GM18519 (cell line): ENCODE measurements at regions not wholly inside any gene's neighbourhood (a gene's known extent, or its start where the extent isn't known, plus 50 kb on each side); places are given as distances from the start of the nearest gene placed in this dataset.

Source experiments
- ATAC-seq: cut with Tn5 transposase; IDR thresholded peaks from one replicate; pipeline ENCODE4 v1.9.1; 2021; ENCODE audit warnings: mild to moderate bottlenecking, moderate library complexity; ENCODE audit not compliant: unreplicated experiment, low FRiP score

GRCh38 chr2:134148843-134149472 is 104.9 kb upstream of the MGAT5 start:
- no peak for ATAC-seq

GRCh38 chr2:134149904-134150303 is 104.0 kb upstream of the MGAT5 start:
- ATAC-seq: no peak

- ATAC-seq: no peak
Observed at GRCh38 chr2:134150760-134151159, 103.1 kb upstream of the MGAT5 start.

GRCh38 chr2:134152045-134153010 is 101.5 kb upstream of the MGAT5 start:
- ATAC-seq: no peak

GRCh38 chr2:134153294-134153880 is 100.5 kb upstream of the MGAT5 start:
- no peak for ATAC-seq

GRCh38 chr2:134154246-134154645 is 99.6 kb upstream of the MGAT5 start:
- ATAC-seq: peak; percentile 59

- peak; percentile 78 for ATAC-seq
Observed at GRCh38 chr2:134155134-134155533, 98.7 kb upstream of the MGAT5 start.

- no peak for ATAC-seq
Observed at GRCh38 chr2:134158295-134158694, 95.6 kb upstream of the MGAT5 start.

- ATAC-seq: no peak
Observed at GRCh38 chr2:134161170-134161547, 92.7 kb upstream of the MGAT5 start.

- no peak for ATAC-seq
Observed at GRCh38 chr2:134163336-134163735, 90.5 kb upstream of the MGAT5 start.

- ATAC-seq: no peak
Observed at GRCh38 chr2:134164306-134164705, 89.6 kb upstream of the MGAT5 start.

GRCh38 chr2:134167015-134167414 is 86.9 kb upstream of the MGAT5 start:
- ATAC-seq: no peak

- ATAC-seq: peak; percentile 59
Observed at GRCh38 chr2:134169788-134170187, 84.1 kb upstream of the MGAT5 start.

GRCh38 chr2:134170294-134170693 is 83.6 kb upstream of the MGAT5 start:
- ATAC-seq: no peak

- no peak for ATAC-seq
Observed at GRCh38 chr2:134170700-134171099, 83.2 kb upstream of the MGAT5 start.

- no peak for ATAC-seq
Observed at GRCh38 chr2:134173338-134174016, 80.4 kb upstream of the MGAT5 start.

GRCh38 chr2:134174711-134175110 is 79.2 kb upstream of the MGAT5 start:
- ATAC-seq: no peak

GRCh38 chr2:134175834-134176233 is 78.0 kb upstream of the MGAT5 start:
- ATAC-seq: no peak

- ATAC-seq: no peak
Observed at GRCh38 chr2:134177351-134177931, 76.4 kb upstream of the MGAT5 start.

- no peak for ATAC-seq
Observed at GRCh38 chr2:134178138-134178877, 75.6 kb upstream of the MGAT5 start.
